ENCODE measurements at regions not wholly inside any gene's neighbourhood (a gene's known extent, or its start where the extent isn't known, plus 50 kb on each side); places are given as distances from the start of the nearest gene placed in this dataset.
A peak's percentile ranks its signal among the peaks of the same experiment; 100 is the strongest.

- WGBS: 98% methylated on average over 6 of the region's 9 CpGs
Observed at GRCh38 chr14:49993565-49993964, 100.7 kb downstream of the ARF6 start.

GRCh38 chr14:49994951-49995561, 102.2 kb downstream of the ARF6 start:
- Histone ChIP-seq H3K9ac (ENCODE audit: low read length) (no peak overlapping the region), H3K36me3 (ENCODE audit: control insufficient read depth in 1 of 2, insufficient read depth in 2 of 2, low read depth in 1 of 2, low read length in 2 of 2) (no peaks in the 10 kb centered on the region), H3K79me1 (replicated peaks; ENCODE audit: low read length, poor library complexity, severe bottlenecking) (no peaks in the 10 kb centered on the region), H3K27ac (ENCODE audit: low read length, poor library complexity, severe bottlenecking) (peak overlapping the region; percentile 19), H3K18ac (ENCODE audit: low read depth in 1 of 2, low read length in 2 of 2) (peak overlapping the region in 1 of 2 experiments; percentile 77), H4K91ac (ENCODE audit: low read length) (no peak overlapping the region), H2BK15ac (ENCODE audit: low read depth, poor library complexity, severe bottlenecking) (no peak overlapping the region), H2AK5ac (ENCODE audit: low read length, severe bottlenecking) (peak overlapping the region; percentile 82), H3K4me2 (ENCODE audit: low read length, poor library complexity, severe bottlenecking) (no peak overlapping the region), H2AFZ (ENCODE audit: low read depth, low read length) (peak overlapping the region; percentile 34), H3K27me3 (ENCODE audit: control insufficient read depth in 1 of 2, insufficient read depth in 1 of 2, low read length in 2 of 2) (no peaks in the 10 kb centered on the region), H3K14ac (ENCODE audit: low read length in 2 of 2) (peak overlapping the region in 1 of 2 experiments; percentile 93), H3K4ac (ENCODE audit: low read depth in 1 of 2, low read length in 2 of 2) (peak overlapping the region in 1 of 2 experiments; percentile 13), H3K23ac (ENCODE audit: low read length in 2 of 2) (peak overlapping the region in 1 of 2 experiments; percentile 47), H3K9me3 (ENCODE audit: control insufficient read depth, low read length) (no peaks in the 10 kb centered on the region), H2BK12ac (ENCODE audit: low read length in 2 of 2) (peak overlapping the region; percentile 14 to 64), H2BK120ac (ENCODE audit: low read depth, low read length) (no peak overlapping the region), H3K4me3 (ENCODE audit: insufficient read depth in 1 of 2, low read depth in 1 of 2, low read length in 2 of 2) (no peak overlapping the region), H3K4me1 (ENCODE audit: control insufficient read depth, insufficient read depth, low read depth, low read length) (peaks cover 15% of the 10 kb centered on the region), H2BK5ac (ENCODE audit: low read depth, low read length, poor library complexity, severe bottlenecking) (peak overlapping the region; percentile 5), H4K8ac (ENCODE audit: low read length) (no peak overlapping the region)
- DNase-seq: no peak
- WGBS: 89% methylated on average over 8 of the region's 9 CpGs

More at GRCh38 chr14:49993565-49993964, 100.7 kb downstream of the ARF6 start:
- H3K27me3 ChIP-seq (ENCODE audit: control insufficient read depth in 1 of 2, insufficient read depth in 1 of 2, low read length in 2 of 2): no peaks in the 10 kb centered on the region
- peak overlapping the region; percentile 49 for H4K8ac ChIP-seq (ENCODE audit: low read length)
- H3K4me3 ChIP-seq (ENCODE audit: insufficient read depth in 1 of 2, low read depth in 1 of 2, low read length in 2 of 2): no peak overlapping the region
- H2BK120ac ChIP-seq (ENCODE audit: low read depth, low read length): no peak overlapping the region
- H3K18ac ChIP-seq (ENCODE audit: low read depth in 1 of 2, low read length in 2 of 2): no peak overlapping the region
- H3K79me1 ChIP-seq (replicated peaks; ENCODE audit: low read length, poor library complexity, severe bottlenecking): no peaks in the 10 kb centered on the region
- H3K9me3 ChIP-seq (ENCODE audit: control insufficient read depth, low read length): no peaks in the 10 kb centered on the region
- H3K9ac ChIP-seq (ENCODE audit: low read length): peak overlapping the region; percentile 8
- no peak overlapping the region for H3K4ac ChIP-seq (ENCODE audit: low read depth in 1 of 2, low read length in 2 of 2)
- H2AK5ac ChIP-seq (ENCODE audit: low read length, severe bottlenecking): peak overlapping the region; percentile 87
- H2BK5ac ChIP-seq (ENCODE audit: low read depth, low read length, poor library complexity, severe bottlenecking): no peak overlapping the region
- H3K23ac ChIP-seq (ENCODE audit: low read length in 2 of 2): no peak overlapping the region
- H2BK12ac ChIP-seq (ENCODE audit: low read length in 2 of 2): no peak overlapping the region
- H3K36me3 ChIP-seq (ENCODE audit: control insufficient read depth in 1 of 2, insufficient read depth in 2 of 2, low read depth in 1 of 2, low read length in 2 of 2): no peaks in the 10 kb centered on the region
- H4K91ac ChIP-seq (ENCODE audit: low read length): no peak overlapping the region
- DNase-seq: no peak
- H3K27ac ChIP-seq (ENCODE audit: low read length, poor library complexity, severe bottlenecking): no peak overlapping the region
- peak overlapping the region; percentile 52 for H2BK15ac ChIP-seq (ENCODE audit: low read depth, poor library complexity, severe bottlenecking)
- peaks cover 12% of the 10 kb centered on the region for H3K4me1 ChIP-seq (ENCODE audit: control insufficient read depth, insufficient read depth, low read depth, low read length)
- H2AFZ ChIP-seq (ENCODE audit: low read depth, low read length): no peak overlapping the region
- H3K4me2 ChIP-seq (ENCODE audit: low read length, poor library complexity, severe bottlenecking): no peak overlapping the region
- H3K14ac ChIP-seq (ENCODE audit: low read length in 2 of 2): no peak overlapping the region

DNA sequence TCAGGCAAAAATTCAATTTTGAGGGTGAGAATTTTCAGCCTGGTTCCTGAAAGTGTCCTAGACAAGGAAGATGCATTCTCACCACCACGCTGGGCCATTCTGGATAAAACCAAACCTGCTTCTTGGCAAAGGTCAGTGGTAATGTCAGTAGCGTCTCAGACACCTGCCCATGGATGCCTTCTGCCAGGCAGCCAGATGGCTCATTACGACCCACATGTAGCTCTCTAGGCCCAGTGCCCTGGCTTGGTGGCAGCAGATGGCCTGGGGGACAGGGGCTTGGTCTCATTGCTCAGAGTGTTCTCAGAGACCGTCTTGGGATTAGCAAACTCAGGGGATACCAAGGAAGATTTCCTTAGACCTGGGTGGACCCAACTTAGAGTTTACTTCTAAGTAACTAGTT, 105.1 kb downstream of the ARF6 start:
- WGBS: 96% methylated on average over 4 of the region's 4 CpGs
- H3K9ac ChIP-seq (ENCODE audit: low read length): no peak overlapping the region

GRCh38 chr14:49999146-49999761, 106.4 kb downstream of the ARF6 start:
- H3K9ac ChIP-seq (ENCODE audit: low read length): peak overlapping the region; percentile 86
- H2BK12ac ChIP-seq (ENCODE audit: low read length in 2 of 2): peak overlapping the region in 1 of 2 experiments; percentile 48
- peak overlapping the region in 1 of 2 experiments; percentile 61 for H3K4me3 ChIP-seq (ENCODE audit: insufficient read depth in 1 of 2, low read depth in 1 of 2, low read length in 2 of 2)
- H3K9me3 ChIP-seq (ENCODE audit: control insufficient read depth, low read length): no peaks in the 10 kb centered on the region
- H3K4me1 ChIP-seq (ENCODE audit: control insufficient read depth, insufficient read depth, low read depth, low read length): peaks cover 37% of the 10 kb centered on the region
- H3K14ac ChIP-seq (ENCODE audit: low read length in 2 of 2): no peak overlapping the region
- H2BK120ac ChIP-seq (ENCODE audit: low read depth, low read length): peak overlapping the region; percentile 27
- no peaks in the 10 kb centered on the region for H3K36me3 ChIP-seq (ENCODE audit: control insufficient read depth in 1 of 2, insufficient read depth in 2 of 2, low read depth in 1 of 2, low read length in 2 of 2)
- 0% methylated on average over 2 of the region's 5 CpGs for WGBS
- no peaks in the 10 kb centered on the region for H3K79me1 ChIP-seq (replicated peaks; ENCODE audit: low read length, poor library complexity, severe bottlenecking)
- no peak overlapping the region for H2BK15ac ChIP-seq (ENCODE audit: low read depth, poor library complexity, severe bottlenecking)
- H3K4ac ChIP-seq (ENCODE audit: low read depth in 1 of 2, low read length in 2 of 2): peak overlapping the region in 1 of 2 experiments; percentile 32
- H4K8ac ChIP-seq (ENCODE audit: low read length): peak overlapping the region; percentile 20
- H3K27me3 ChIP-seq (ENCODE audit: control insufficient read depth in 1 of 2, insufficient read depth in 1 of 2, low read length in 2 of 2): no peaks in the 10 kb centered on the region
- H3K27ac ChIP-seq (ENCODE audit: low read length, poor library complexity, severe bottlenecking): peak overlapping the region; percentile 70
- H2BK5ac ChIP-seq (ENCODE audit: low read depth, low read length, poor library complexity, severe bottlenecking): no peak overlapping the region
- H3K4me2 ChIP-seq (ENCODE audit: low read length, poor library complexity, severe bottlenecking): no peak overlapping the region
- peak overlapping the region; percentile 77 to 81 for H3K18ac ChIP-seq (ENCODE audit: low read depth in 1 of 2, low read length in 2 of 2)
- H2AK5ac ChIP-seq (ENCODE audit: low read length, severe bottlenecking): no peak overlapping the region
- peak overlapping the region; percentile 6 for H4K91ac ChIP-seq (ENCODE audit: low read length)
- no peak overlapping the region for H2AFZ ChIP-seq (ENCODE audit: low read depth, low read length)
- DNase-seq: peak; percentile 96
- H3K23ac ChIP-seq (ENCODE audit: low read length in 2 of 2): no peak overlapping the region

More for the DNA sequence above, 105.1 kb downstream of the ARF6 start:
- no peaks in the 10 kb centered on the region for H3K79me1 ChIP-seq (replicated peaks; ENCODE audit: low read length, poor library complexity, severe bottlenecking)
- peak overlapping the region in 1 of 2 experiments; percentile 34 for H3K4ac ChIP-seq (ENCODE audit: low read depth in 1 of 2, low read length in 2 of 2)
- H3K27me3 ChIP-seq (ENCODE audit: control insufficient read depth in 1 of 2, insufficient read depth in 1 of 2, low read length in 2 of 2): no peaks in the 10 kb centered on the region
- H2BK5ac ChIP-seq (ENCODE audit: low read depth, low read length, poor library complexity, severe bottlenecking): no peak overlapping the region
- H2BK12ac ChIP-seq (ENCODE audit: low read length in 2 of 2): peak overlapping the region; percentile 95 to 100
- H4K8ac ChIP-seq (ENCODE audit: low read length): peak overlapping the region; percentile 27
- no peak overlapping the region for H3K4me2 ChIP-seq (ENCODE audit: low read length, poor library complexity, severe bottlenecking)
- H2BK120ac ChIP-seq (ENCODE audit: low read depth, low read length): peak overlapping the region; percentile 56
- H3K14ac ChIP-seq (ENCODE audit: low read length in 2 of 2): peak overlapping the region in 1 of 2 experiments; percentile 84
- H3K23ac ChIP-seq (ENCODE audit: low read length in 2 of 2): no peak overlapping the region
- H2BK15ac ChIP-seq (ENCODE audit: low read depth, poor library complexity, severe bottlenecking): peak overlapping the region; percentile 26
- H3K18ac ChIP-seq (ENCODE audit: low read depth in 1 of 2, low read length in 2 of 2): peak overlapping the region; percentile 52 to 84
- peak overlapping the region; percentile 40 for H2AK5ac ChIP-seq (ENCODE audit: low read length, severe bottlenecking)
- no peak for DNase-seq
- H3K36me3 ChIP-seq (ENCODE audit: control insufficient read depth in 1 of 2, insufficient read depth in 2 of 2, low read depth in 1 of 2, low read length in 2 of 2): no peaks in the 10 kb centered on the region
- no peak overlapping the region for H2AFZ ChIP-seq (ENCODE audit: low read depth, low read length)
- no peak overlapping the region for H3K27ac ChIP-seq (ENCODE audit: low read length, poor library complexity, severe bottlenecking)
- peaks cover 35% of the 10 kb centered on the region for H3K4me1 ChIP-seq (ENCODE audit: control insufficient read depth, insufficient read depth, low read depth, low read length)
- H3K9me3 ChIP-seq (ENCODE audit: control insufficient read depth, low read length): no peaks in the 10 kb centered on the region
- H4K91ac ChIP-seq (ENCODE audit: low read length): peak overlapping the region; percentile 98
- no peak overlapping the region for H3K4me3 ChIP-seq (ENCODE audit: insufficient read depth in 1 of 2, low read depth in 1 of 2, low read length in 2 of 2)

Data from mesenchymal stem cell (in vitro differentiated cells and primary cell).